Thymus (tissue), 11 donors: ENCODE measurements at regions not wholly inside any gene's neighbourhood (a gene's known extent, or its start where the extent isn't known, plus 50 kb on each side); places are given as distances from the start of the nearest gene placed in this dataset.

ENCODE experiments used
- DNase-seq, 9 donors: peaks; one replicate each; pipeline ENCODE4 v3.0.0-alpha.2; 2013; ENCODE audit warnings: low spot score in 9 of 9, low read depth in 6 of 9, missing footprints in 1 of 9
- H3K27ac ChIP-seq, 2 donors: one replicate each; pipeline ENCODE4 v1.5.1; 2013; ENCODE audit warnings: control low read depth in 1 of 2, low read depth in 1 of 2, low read length in 1 of 2, mild to moderate bottlenecking in 1 of 2, moderate library complexity in 1 of 2
- H3K27me3 ChIP-seq, 2 donors: one replicate each; pipeline ENCODE4 v1.5.1; 2013; ENCODE audit warnings: low read length in 1 of 2; ENCODE audit not compliant: control insufficient read depth in 2 of 2, insufficient read depth in 1 of 2
- H3K36me3 ChIP-seq, 2 donors: one replicate each; pipeline ENCODE4 v1.5.1; 2013; ENCODE audit warnings: low read length in 1 of 2, mild to moderate bottlenecking in 1 of 2, moderate library complexity in 1 of 2; ENCODE audit not compliant: control insufficient read depth in 2 of 2, insufficient read depth in 2 of 2
- H3K4me1 ChIP-seq, 2 donors: one replicate each; pipeline ENCODE4 v1.5.1; 2013; ENCODE audit warnings: low read length in 2 of 2; ENCODE audit not compliant: control insufficient read depth in 2 of 2, insufficient read depth in 2 of 2
- H3K4me3 ChIP-seq, 2 donors: one replicate each; pipeline ENCODE4 v1.5.1; 2013; ENCODE audit warnings: low read length in 2 of 2, control low read depth in 1 of 2, mild to moderate bottlenecking in 1 of 2
- H3K9me3 ChIP-seq, 2 donors: one replicate each; pipeline ENCODE4 v1.5.1; 2013; ENCODE audit warnings: low read length in 1 of 2, mild to moderate bottlenecking in 1 of 2; ENCODE audit not compliant: control insufficient read depth in 2 of 2, insufficient read depth in 1 of 2
- WGBS: extraction: QIAGEN DNeasy Blood & Tissue Kit; methylation state at CpG from one replicate; pipeline ENCODE4 v1.1.7; 2013; 5-methylcytosine and 5-hydroxymethylcytosine counted together
- donor health status: healthy.

DNA sequence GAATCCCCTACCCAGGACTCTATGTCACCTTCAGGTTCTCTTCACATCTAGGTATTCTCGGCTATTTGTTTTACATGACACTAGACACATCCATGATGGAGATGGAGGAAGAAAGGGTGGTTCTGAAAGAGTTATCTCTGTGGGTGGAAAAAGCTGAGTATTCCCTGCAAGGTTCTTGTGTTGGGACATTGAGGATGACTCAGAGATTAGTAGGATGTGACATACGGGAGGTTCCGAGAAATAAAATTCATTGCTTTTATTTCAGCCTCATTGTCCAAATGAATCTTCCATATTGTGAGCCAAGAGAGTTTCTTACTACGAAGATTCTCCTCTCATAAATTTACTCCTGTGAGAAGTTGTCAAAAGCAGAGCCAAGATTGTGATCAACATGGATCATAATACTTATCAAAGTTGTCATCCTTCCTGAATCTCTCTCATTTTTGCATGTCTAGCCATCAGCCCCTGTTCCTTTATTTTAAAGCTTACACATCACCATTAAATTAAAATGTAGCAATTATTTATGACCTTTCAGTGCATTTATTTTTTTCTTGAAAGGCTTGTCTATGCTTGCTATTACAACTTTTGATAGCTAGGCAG, 370.0 kb downstream of the PSAT1 start:
- Histone ChIP-seq H3K4me1 (peaks cover 0 to 2% of the 10 kb centered on the region in 2 donors), H3K36me3 (no peaks in the 10 kb centered on the region), H3K27ac (no peak overlapping the region), H3K9me3 (no peaks in the 10 kb centered on the region), H3K27me3 (no peaks in the 10 kb centered on the region), H3K4me3 (no peak overlapping the region)
- 95% methylated on average over 4 of the region's 4 CpGs for WGBS
- DNase-seq: no peak

- no peaks in the 10 kb centered on the region for H3K27me3 ChIP-seq
- H3K4me3 ChIP-seq: no peak overlapping the region
- no peak for DNase-seq
- peaks cover 0 to 2% of the 10 kb centered on the region in 2 donors for H3K4me1 ChIP-seq
- H3K36me3 ChIP-seq: no peaks in the 10 kb centered on the region
- no peak overlapping the region for H3K27ac ChIP-seq
- WGBS: 87% methylated on average over 4 of the region's 4 CpGs
- H3K9me3 ChIP-seq: no peaks in the 10 kb centered on the region
These were observed 371.4 kb downstream of the PSAT1 start for GRCh38 chr9:78668148-78668832.

DNA sequence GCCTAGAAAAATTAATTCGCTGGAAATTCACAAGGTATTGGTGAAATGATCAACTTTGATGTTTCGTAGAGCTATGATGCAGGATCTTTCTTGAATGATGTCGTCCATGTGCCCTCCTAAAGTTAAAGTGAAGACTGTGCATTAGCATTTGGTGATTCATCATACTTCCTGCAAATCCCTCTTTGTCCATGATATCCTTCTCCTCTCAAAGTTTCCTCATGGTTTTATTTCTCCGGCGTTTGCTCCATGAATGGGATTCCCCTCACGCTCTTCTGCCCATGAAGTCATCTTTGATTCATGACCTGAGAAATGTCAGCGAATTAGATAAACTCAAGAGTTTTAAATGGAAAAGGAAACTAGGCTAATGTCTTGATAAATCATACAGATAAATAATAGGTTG, 372.7 kb downstream of the PSAT1 start:
- H3K4me3 ChIP-seq: no peak overlapping the region
- DNase-seq: no peak
- WGBS: 98% methylated on average over 7 of the region's 7 CpGs
- H3K27ac ChIP-seq: no peak overlapping the region
- H3K27me3 ChIP-seq: no peaks in the 10 kb centered on the region
- no peaks in the 10 kb centered on the region for H3K9me3 ChIP-seq
- peaks cover 0 to 2% of the 10 kb centered on the region in 2 donors for H3K4me1 ChIP-seq
- H3K36me3 ChIP-seq: no peaks in the 10 kb centered on the region

DNA sequence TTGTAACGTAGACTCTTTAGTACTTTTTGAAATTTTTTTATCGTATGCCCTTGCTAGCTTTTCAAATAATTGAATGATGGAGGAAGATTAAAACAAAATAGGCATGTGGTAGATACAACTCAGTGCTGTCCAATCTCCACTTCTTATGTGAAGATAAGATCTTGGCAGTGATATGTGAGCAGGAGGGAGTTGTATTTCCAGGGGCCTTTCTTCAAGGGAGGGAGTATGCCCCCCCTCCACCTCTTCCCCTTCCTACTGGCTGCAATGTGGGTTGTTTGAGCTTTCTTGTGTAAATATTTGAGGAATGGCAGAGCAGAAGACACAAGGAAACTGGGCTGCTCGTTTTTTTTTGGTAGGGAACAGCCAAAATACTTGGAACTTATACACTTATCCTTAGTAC, 374.9 kb downstream of the PSAT1 start:
- no peak for DNase-seq
- H3K27ac ChIP-seq: no peak overlapping the region
- peaks cover 0 to 2% of the 10 kb centered on the region in 2 donors for H3K4me1 ChIP-seq
- H3K27me3 ChIP-seq: no peaks in the 10 kb centered on the region
- no peaks in the 10 kb centered on the region for H3K9me3 ChIP-seq
- H3K4me3 ChIP-seq: no peak overlapping the region
- H3K36me3 ChIP-seq: no peaks in the 10 kb centered on the region
- 74% methylated on average over 3 of the region's 3 CpGs for WGBS

DNA sequence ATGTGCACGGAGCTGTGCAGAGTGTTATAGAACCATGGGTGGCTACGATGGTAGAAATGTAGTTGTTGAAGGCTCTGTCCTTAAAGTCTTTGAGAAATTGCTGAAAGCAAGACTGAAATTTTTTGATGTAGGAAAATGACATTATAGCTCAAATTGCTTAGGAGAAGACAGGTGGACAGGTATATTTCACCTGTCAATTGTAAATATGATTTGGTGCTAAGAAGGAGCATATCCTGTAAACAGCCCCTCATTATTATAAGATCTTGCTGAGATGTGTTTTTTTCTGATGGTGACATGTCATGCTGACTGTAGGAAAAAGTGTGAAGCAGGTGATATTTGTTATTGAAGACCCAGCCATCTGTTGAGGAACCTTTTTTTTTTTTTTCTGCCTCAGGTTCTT, 377.9 kb downstream of the PSAT1 start:
- Histone ChIP-seq H3K36me3 (no peaks in the 10 kb centered on the region), H3K9me3 (no peaks in the 10 kb centered on the region), H3K4me1 (no peaks in the 10 kb centered on the region), H3K27me3 (no peaks in the 10 kb centered on the region), H3K4me3 (no peak overlapping the region), H3K27ac (no peak overlapping the region)
- no peak for DNase-seq
- WGBS: 98% methylated on average over 2 of the region's 2 CpGs

DNA sequence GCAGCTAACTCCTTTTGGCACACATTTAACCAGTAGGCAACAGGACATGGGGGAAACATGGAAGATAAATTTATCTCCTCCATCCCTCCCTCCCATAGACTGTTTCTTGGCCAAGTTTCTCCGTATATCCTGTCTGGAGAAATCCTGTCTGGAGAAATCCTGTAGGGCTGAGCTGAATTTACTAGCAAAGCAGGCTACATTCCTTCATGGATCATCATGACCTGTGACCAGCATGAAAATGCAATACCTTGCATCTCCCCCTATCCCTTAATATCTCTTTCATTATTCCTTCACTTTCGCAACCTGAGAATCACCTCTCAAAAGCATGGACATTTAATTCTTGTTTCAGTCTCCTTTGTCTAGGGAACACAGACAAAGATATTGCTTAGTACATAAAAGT, 379.1 kb downstream of the PSAT1 start:
- DNase-seq: no peak
- no peaks in the 10 kb centered on the region for H3K27me3 ChIP-seq
- no peaks in the 10 kb centered on the region for H3K36me3 ChIP-seq
- H3K27ac ChIP-seq: no peak overlapping the region
- H3K4me1 ChIP-seq: no peaks in the 10 kb centered on the region
- H3K4me3 ChIP-seq: no peak overlapping the region
- WGBS: 96% methylated on average over 2 of the region's 2 CpGs
- H3K9me3 ChIP-seq: no peaks in the 10 kb centered on the region

GRCh38 chr9:78676623-78677022, 379.7 kb downstream of the PSAT1 start:
- no peak overlapping the region for H3K4me3 ChIP-seq

DNA sequence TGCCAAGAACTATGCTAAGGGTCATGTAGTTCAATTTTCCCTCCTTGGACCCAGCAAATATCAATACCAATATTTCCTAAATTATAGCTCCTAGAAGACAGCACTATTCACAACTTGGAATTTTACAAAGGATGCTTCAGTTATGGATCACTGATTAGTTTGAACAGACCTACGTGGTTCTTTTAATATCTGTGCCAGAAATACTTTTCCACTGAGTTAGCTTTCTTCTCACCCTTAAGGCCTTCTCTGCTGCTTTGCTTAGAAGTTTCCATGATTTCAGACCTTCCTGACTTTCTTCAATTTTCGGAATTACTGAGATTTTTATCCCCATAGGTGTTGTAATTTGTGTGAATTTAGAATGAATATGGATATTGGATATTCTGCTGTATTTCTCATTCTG, 380.4 kb downstream of the PSAT1 start:
- H3K27ac ChIP-seq: no peak overlapping the region
- no peaks in the 10 kb centered on the region for H3K27me3 ChIP-seq
- no peaks in the 10 kb centered on the region for H3K36me3 ChIP-seq
- WGBS: 87% methylated on average over 2 of the region's 2 CpGs
- H3K4me3 ChIP-seq: no peak overlapping the region
- DNase-seq: no peak
- H3K9me3 ChIP-seq: no peaks in the 10 kb centered on the region
- no peaks in the 10 kb centered on the region for H3K4me1 ChIP-seq

More at GRCh38 chr9:78676623-78677022, 379.7 kb downstream of the PSAT1 start:
- no peaks in the 10 kb centered on the region for H3K27me3 ChIP-seq
- DNase-seq: no peak
- no peaks in the 10 kb centered on the region for H3K36me3 ChIP-seq
- no peaks in the 10 kb centered on the region for H3K4me1 ChIP-seq
- no peaks in the 10 kb centered on the region for H3K9me3 ChIP-seq
- no peak overlapping the region for H3K27ac ChIP-seq

- Histone ChIP-seq H3K27me3 (no peaks in the 10 kb centered on the region), H3K27ac (no peak overlapping the region), H3K4me1 (no peaks in the 10 kb centered on the region), H3K4me3 (no peak overlapping the region), H3K9me3 (no peaks in the 10 kb centered on the region), H3K36me3 (no peaks in the 10 kb centered on the region)
- WGBS: 75% methylated on average over 5 of the region's 5 CpGs
- no peak for DNase-seq
These were observed 382.0 kb downstream of the PSAT1 start for GRCh38 chr9:78678877-78679276.
